DOHH2 (cell line): ENCODE measurements at regions not wholly inside any gene's neighbourhood (a gene's known extent, or its start where the extent isn't known, plus 50 kb on each side); places are given as distances from the start of the nearest gene placed in this dataset.

ENCODE experiments used
- H3F3A ChIP-seq: fragments of 200-600 bp; sonication (generic), shearing (Covaris generic); 2 replicates; pipeline ENCODE4 v1.6.0; 2016; ENCODE audit warnings: antibody characterized with exemption, mild to moderate bottlenecking; ENCODE audit not compliant: control insufficient read depth, insufficient read depth
- H3K27ac ChIP-seq: fragments of 200-600 bp; sonication (generic); 2 replicates; pipeline ENCODE4 v1.5.1; 2014; ENCODE audit warnings: low read depth, mild to moderate bottlenecking, low read length, moderate library complexity
- H3K27me3 ChIP-seq: fragments of 200-600 bp; sonication (generic); 2 replicates; pipeline ENCODE4 v1.6.1; 2014; ENCODE audit warnings: mild to moderate bottlenecking, low read length, mixed read lengths; ENCODE audit not compliant: control insufficient read depth
- H3K36me3 ChIP-seq: fragments of 200-600 bp; sonication (generic); 2 replicates; pipeline ENCODE4 v1.6.1; 2014; ENCODE audit warnings: mild to moderate bottlenecking, low read length, moderate library complexity, mixed read lengths; ENCODE audit not compliant: control insufficient read depth
- H3K4me1 ChIP-seq: fragments of 200-600 bp; sonication (generic); 2 replicates; pipeline ENCODE4 v1.6.1; 2014; ENCODE audit warnings: mild to moderate bottlenecking, low read length, mixed read lengths; ENCODE audit not compliant: control insufficient read depth
- H3K4me2 ChIP-seq: fragments of 200-600 bp; sonication (generic); 2 replicates; pipeline ENCODE4 v1.6.0; 2014; ENCODE audit warnings: mild to moderate bottlenecking, low read length, moderate library complexity
- H3K4me3 ChIP-seq: fragments of 200-600 bp; sonication (generic); 2 replicates; pipeline ENCODE4 v1.5.1; 2014; ENCODE audit warnings: mild to moderate bottlenecking, low read length, mixed read lengths
- H3K79me2 ChIP-seq: fragments of 200-600 bp; sonication (generic); 2 replicates; pipeline ENCODE4 v1.6.1; 2014; ENCODE audit warnings: mild to moderate bottlenecking, low read length, mixed read lengths; ENCODE audit not compliant: control insufficient read depth
- H3K9me2 ChIP-seq: fragments of 200-600 bp; sonication (generic); replicated peaks from 2 replicates; pipeline ENCODE4 v1.6.1; 2014; ENCODE audit warnings: mild to moderate bottlenecking, low read length, mixed read lengths; ENCODE audit not compliant: control insufficient read depth
- H3K9me3 ChIP-seq: fragments of 200-600 bp; sonication (generic); 2 replicates; pipeline ENCODE4 v1.6.1; 2014; ENCODE audit warnings: antibody characterized with exemption, low read length, mixed read lengths; ENCODE audit not compliant: control insufficient read depth, insufficient read depth
- H4K20me1 ChIP-seq: fragments of 200-600 bp; sonication (generic); 2 replicates; pipeline ENCODE4 v1.6.0; 2014; ENCODE audit warnings: low read depth, mild to moderate bottlenecking, antibody characterized with exemption, low read length, moderate library complexity; ENCODE audit not compliant: control insufficient read depth, insufficient read depth
- EZH2phosphoT487 ChIP-seq: fragments of 200-600 bp; sonication (generic); IDR thresholded peaks from 2 replicates; pipeline ENCODE4 v1.6.1; 2017; ENCODE audit warnings: borderline replicate concordance, mild to moderate bottlenecking, antibody characterized with exemption, low read length, moderate library complexity, mixed read lengths
- TF ChIP-seq, protein P1 (sequence below): fragments of 200-600 bp; sonication (generic); IDR thresholded peaks from one replicate; pipeline ENCODE4 v1.5.1; 2014; ENCODE audit warnings: antibody characterized with exemption, mild to moderate bottlenecking, low read depth, low read length; ENCODE audit not compliant: poor library complexity, severe bottlenecking

DNA sequence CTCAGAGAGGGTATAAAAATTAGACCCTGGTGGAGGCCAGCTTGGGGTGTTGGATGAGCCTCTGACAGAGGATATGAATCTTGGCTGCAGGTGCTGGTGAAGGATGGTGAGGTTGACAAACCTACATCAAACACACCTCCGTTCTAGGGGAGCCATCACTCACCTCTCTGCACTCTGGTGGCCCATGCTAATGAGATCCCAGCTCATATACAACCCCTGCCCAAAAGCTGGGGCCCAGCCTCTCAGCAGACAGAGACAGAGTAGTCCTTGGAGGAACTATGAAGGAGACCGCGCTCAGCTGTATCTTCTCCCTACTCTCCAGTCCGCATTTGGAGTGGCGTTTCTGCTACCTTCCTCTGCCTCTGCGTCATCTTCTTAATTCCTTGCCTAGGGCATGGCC, 83.1 kb upstream of the SORCS3 start:
- TF ChIP-seq, protein P1, sequence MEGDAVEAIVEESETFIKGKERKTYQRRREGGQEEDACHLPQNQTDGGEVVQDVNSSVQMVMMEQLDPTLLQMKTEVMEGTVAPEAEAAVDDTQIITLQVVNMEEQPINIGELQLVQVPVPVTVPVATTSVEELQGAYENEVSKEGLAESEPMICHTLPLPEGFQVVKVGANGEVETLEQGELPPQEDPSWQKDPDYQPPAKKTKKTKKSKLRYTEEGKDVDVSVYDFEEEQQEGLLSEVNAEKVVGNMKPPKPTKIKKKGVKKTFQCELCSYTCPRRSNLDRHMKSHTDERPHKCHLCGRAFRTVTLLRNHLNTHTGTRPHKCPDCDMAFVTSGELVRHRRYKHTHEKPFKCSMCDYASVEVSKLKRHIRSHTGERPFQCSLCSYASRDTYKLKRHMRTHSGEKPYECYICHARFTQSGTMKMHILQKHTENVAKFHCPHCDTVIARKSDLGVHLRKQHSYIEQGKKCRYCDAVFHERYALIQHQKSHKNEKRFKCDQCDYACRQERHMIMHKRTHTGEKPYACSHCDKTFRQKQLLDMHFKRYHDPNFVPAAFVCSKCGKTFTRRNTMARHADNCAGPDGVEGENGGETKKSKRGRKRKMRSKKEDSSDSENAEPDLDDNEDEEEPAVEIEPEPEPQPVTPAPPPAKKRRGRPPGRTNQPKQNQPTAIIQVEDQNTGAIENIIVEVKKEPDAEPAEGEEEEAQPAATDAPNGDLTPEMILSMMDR = no peak
- Histone ChIP-seq H3K36me3 (no peaks in the 10 kb centered on the region), H4K20me1 (no peaks in the 10 kb centered on the region), H3K4me3 (no peak overlapping the region), H3K79me2 (no peaks in the 10 kb centered on the region), H3K4me1 (no peaks in the 10 kb centered on the region), H3K27me3 (no peaks in the 10 kb centered on the region; the same call in 1 of the 2 replicates), H3K9me2 (no peaks in the 10 kb centered on the region), H3K9me3 (no peaks in the 10 kb centered on the region), H3F3A (no peaks in the 10 kb centered on the region), H3K4me2 (no peak overlapping the region), H3K27ac (no peak overlapping the region)

DNA sequence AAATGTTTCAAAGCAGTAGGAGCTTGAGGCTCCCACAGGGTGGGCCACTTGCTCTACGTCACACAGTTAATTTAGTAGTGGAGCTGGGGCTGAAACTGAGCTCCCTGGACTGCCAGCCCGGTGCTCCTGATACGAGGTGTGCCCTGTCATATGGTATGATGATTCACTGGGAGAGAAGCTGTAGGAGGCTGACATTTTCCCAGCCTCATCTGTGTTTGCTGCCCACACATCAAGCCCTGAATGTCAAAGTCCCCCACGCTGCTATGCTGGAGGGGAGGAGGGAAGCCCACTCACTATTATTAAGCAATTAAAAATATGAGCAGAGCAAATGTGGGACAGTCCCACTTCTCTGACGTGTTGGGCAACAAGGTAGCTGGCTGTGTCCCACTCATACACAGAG, 81.2 kb upstream of the SORCS3 start:
- Histone ChIP-seq H3K4me1 (no peaks in the 10 kb centered on the region), H4K20me1 (no peaks in the 10 kb centered on the region), H3K9me3 (no peaks in the 10 kb centered on the region), H3K4me3 (no peak overlapping the region), H3K36me3 (no peaks in the 10 kb centered on the region), H3K79me2 (no peaks in the 10 kb centered on the region), H3K9me2 (no peaks in the 10 kb centered on the region), H3K27ac (no peak overlapping the region), H3K27me3 (no peaks in the 10 kb centered on the region; the same call in 1 of the 2 replicates), H3F3A (no peaks in the 10 kb centered on the region), H3K4me2 (no peak overlapping the region)
- TF ChIP-seq, protein P1 = no peak
- TF ChIP-seq EZH2phosphoT487 = no peak

DNA sequence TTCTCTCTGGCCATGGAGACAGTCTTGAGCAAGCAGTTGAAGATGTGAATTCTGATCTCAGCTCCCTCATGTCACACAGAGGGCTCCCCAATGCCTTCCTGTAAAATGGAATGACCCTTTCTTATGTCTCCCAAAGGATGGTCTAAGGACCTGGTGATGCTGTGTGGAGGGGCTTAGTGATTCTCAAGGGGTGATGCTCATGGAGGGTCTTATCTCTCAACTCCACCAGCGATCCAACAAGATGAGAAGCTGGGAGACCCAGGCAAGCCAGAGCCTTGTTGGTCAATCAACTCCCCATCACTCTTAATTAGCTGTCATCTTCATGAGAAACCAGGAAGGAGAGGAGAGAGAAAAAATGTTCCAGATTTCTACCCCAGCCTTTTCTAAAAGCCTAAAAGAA, 78.0 kb upstream of the SORCS3 start:
- Histone ChIP-seq H3K9me3 (no peaks in the 10 kb centered on the region), H3K27me3 (no peaks in the 10 kb centered on the region; the same call in 1 of the 2 replicates), H3K9me2 (no peaks in the 10 kb centered on the region), H3K4me1 (no peaks in the 10 kb centered on the region), H3K36me3 (no peaks in the 10 kb centered on the region), H3F3A (no peaks in the 10 kb centered on the region), H3K4me3 (no peak overlapping the region), H4K20me1 (no peaks in the 10 kb centered on the region), H3K27ac (no peak overlapping the region), H3K79me2 (no peaks in the 10 kb centered on the region), H3K4me2 (no peak overlapping the region)
- TF ChIP-seq, protein P1 = no peak
- no peak for TF ChIP-seq EZH2phosphoT487

DNA sequence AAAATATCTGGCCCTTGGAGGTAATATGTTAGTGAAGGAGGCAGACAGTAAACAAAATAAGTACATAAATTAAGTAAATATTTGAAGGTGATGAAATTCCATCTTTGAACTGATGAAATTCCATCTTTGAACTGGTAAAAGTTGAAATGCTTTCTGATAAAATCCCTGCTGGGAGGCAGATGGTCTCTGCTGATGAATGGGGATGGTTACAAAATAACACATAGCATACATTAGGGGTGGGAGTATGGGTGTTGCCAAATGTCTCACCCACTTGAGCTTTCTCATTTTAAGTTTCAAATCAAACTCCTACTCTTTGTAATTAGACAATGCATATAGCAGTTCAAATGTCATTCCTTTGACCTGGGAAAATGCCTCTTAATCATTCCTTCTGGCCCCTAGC, 77.5 kb upstream of the SORCS3 start:
- H3K4me1 ChIP-seq = no peaks in the 10 kb centered on the region
- H3K27ac ChIP-seq = no peak overlapping the region
- no peaks in the 10 kb centered on the region for H3K36me3 ChIP-seq
- no peaks in the 10 kb centered on the region for H3K9me2 ChIP-seq
- H3K9me3 ChIP-seq = no peaks in the 10 kb centered on the region
- H4K20me1 ChIP-seq = no peaks in the 10 kb centered on the region
- TF ChIP-seq, protein P1 = no peak
- no peak for TF ChIP-seq EZH2phosphoT487
- no peaks in the 10 kb centered on the region for H3F3A ChIP-seq
- no peak overlapping the region for H3K4me2 ChIP-seq
- no peak overlapping the region for H3K4me3 ChIP-seq
- H3K27me3 ChIP-seq = no peaks in the 10 kb centered on the region; the same call in 1 of the 2 replicates
- H3K79me2 ChIP-seq = no peaks in the 10 kb centered on the region
